Stomach (tissue), 8 donors: ENCODE measurements at regions not wholly inside any gene's neighbourhood (a gene's known extent, or its start where the extent isn't known, plus 50 kb on each side); places are given as distances from the start of the nearest gene placed in this dataset.

ENCODE experiments used
- DNase-seq, 2 donors: peaks; one replicate each; pipeline versions ENCODE4 v3.0.0 to v3.0.0-alpha.2; 2013 to 2019
- H3K27ac ChIP-seq, 5 donors: fragments of 200-600 bp in 4 of 5; sonication (generic) in 4 of 5; one replicate each; pipeline ENCODE4 v1.5.1; 2013 to 2019; ENCODE audit warnings: mild to moderate bottlenecking in 1 of 5, moderate library complexity in 1 of 5
- H3K27me3 ChIP-seq, 3 donors: fragments of 200-600 bp; sonication (generic); one replicate each; pipeline ENCODE4 v1.5.1; 2017 to 2019; ENCODE audit warnings: mixed run types in 1 of 3
- H3K36me3 ChIP-seq, 4 donors: fragments of 200-600 bp; sonication (generic); 1 replicate in 3 of 4; 2 replicates in 1 of 4; pipeline ENCODE4 v1.5.1; 2016 to 2019
- H3K4me1 ChIP-seq, 4 donors: fragments of 200-600 bp; sonication (generic); one replicate each; pipeline ENCODE4 v1.5.1; 2016 to 2019
- H3K4me3 ChIP-seq, 4 donors: fragments of 200-600 bp; sonication (generic) in 3 of 4; one replicate each; pipeline ENCODE4 v1.5.1; 2016 to 2019; ENCODE audit warnings: mild to moderate bottlenecking in 1 of 4
- H3K9me3 ChIP-seq, 4 donors: fragments of 200-600 bp; sonication (generic); one replicate each; pipeline ENCODE4 v1.5.1; 2016 to 2019
- EP300 ChIP-seq: sonication (generic); formaldehyde crosslinking; IDR thresholded peaks from one replicate; pipeline ENCODE4 v1.6.1; 2017; ENCODE audit warnings: antibody characterized with exemption
- POLR2A ChIP-seq, 4 donors: fragments of 450-650 bp; IDR thresholded peaks; one replicate each; pipeline ENCODE4 v1.6.1; 2016; ENCODE audit warnings: antibody characterized with exemption in 4 of 4, control low read depth in 2 of 4, mild to moderate bottlenecking in 1 of 4, moderate library complexity in 1 of 4
- POLR2AphosphoS5 ChIP-seq, 3 donors: sonication (generic); formaldehyde crosslinking; IDR thresholded peaks; one replicate each; pipeline ENCODE4 v1.6.1; 2016; ENCODE audit warnings: antibody characterized with exemption in 3 of 3
- WGBS, 5 donors: extraction: QIAGEN DNeasy Blood & Tissue Kit in 3 of 5; methylation state at CpG; one replicate each; pipeline versions ENCODE4 v1.1.5 to v1.1.7; 2013 to 2018; 5-methylcytosine and 5-hydroxymethylcytosine counted together
- intact Hi-C: fragments of 100-400 bp; cut with DNase I; formaldehyde crosslinking; loops from one replicate; pipeline ENCODE4 v1.15.1; 2023; ENCODE audit warnings: low total_unique reads
- TF ChIP-seq, protein P1 (sequence below), 7 experiments: fragments of 450-650 bp in 4 of 7; fragments of 200-600 bp in 3 of 7; sonication (generic) in 3 of 7; IDR thresholded peaks; one replicate each; pipeline ENCODE4 v1.5.1; 2016 to 2019; ENCODE audit warnings: antibody characterized with exemption in 7 of 7, control low read depth in 2 of 7, mild to moderate bottlenecking in 1 of 7
- donor health status: healthy with polysubstance abuse.
- donor health status: Bipolar disorder and iron deficiency.
- donor health status: healthy.

DNA sequence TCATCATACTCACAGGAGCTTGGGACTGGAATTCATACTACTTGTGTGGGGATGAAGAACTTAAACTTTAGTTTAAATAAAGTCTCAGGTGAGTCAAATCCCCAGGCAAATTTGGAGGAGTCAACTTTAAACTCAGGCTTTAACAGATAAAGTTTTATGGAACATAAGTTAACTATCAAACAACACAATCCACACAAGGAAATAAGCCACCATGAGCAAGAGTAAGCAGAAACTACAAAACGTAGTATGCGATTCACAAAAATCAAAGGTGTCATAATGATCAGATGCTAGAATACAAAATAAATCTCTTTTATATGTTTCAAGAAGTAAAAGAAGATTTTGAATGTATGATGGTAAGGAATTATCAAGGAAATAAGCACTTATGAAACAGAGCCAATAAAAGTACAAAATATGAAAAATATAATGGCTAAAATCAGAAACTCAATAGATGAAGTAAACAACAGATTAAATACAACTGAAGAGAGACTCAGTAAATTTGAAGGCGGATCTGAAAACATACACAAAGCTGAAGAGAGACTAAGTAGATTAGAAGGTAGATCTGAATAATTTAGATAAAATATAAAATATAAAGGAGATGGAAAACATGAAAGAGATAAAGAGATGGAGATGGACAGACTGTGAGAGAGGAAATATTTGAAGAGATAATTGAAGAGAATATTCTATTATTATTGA is 97.5 kb upstream of the TWIST2 start:
- peaks cover 0 to 2% (median 0%) of the 10 kb centered on the region in 3 donors for H3K27me3 ChIP-seq
- no peak for DNase-seq
- H3K4me3 ChIP-seq, result no peak overlapping the region
- H3K36me3 ChIP-seq, result no peaks in the 10 kb centered on the region
- H3K4me1 ChIP-seq, result peaks cover 0 to 5% (median 0%) of the 10 kb centered on the region in 4 donors
- intact Hi-C loops, result no loop called here
- H3K27ac ChIP-seq, result no peak overlapping the region
- WGBS, 5 donors, result 90 to 96% (median 95%) methylated on average over 3 of the region's 3 CpGs
- no peak for TF ChIP-seq POLR2AphosphoS5 (IDR thresholded peaks at IDR 0.05)
- TF ChIP-seq, protein P1, sequence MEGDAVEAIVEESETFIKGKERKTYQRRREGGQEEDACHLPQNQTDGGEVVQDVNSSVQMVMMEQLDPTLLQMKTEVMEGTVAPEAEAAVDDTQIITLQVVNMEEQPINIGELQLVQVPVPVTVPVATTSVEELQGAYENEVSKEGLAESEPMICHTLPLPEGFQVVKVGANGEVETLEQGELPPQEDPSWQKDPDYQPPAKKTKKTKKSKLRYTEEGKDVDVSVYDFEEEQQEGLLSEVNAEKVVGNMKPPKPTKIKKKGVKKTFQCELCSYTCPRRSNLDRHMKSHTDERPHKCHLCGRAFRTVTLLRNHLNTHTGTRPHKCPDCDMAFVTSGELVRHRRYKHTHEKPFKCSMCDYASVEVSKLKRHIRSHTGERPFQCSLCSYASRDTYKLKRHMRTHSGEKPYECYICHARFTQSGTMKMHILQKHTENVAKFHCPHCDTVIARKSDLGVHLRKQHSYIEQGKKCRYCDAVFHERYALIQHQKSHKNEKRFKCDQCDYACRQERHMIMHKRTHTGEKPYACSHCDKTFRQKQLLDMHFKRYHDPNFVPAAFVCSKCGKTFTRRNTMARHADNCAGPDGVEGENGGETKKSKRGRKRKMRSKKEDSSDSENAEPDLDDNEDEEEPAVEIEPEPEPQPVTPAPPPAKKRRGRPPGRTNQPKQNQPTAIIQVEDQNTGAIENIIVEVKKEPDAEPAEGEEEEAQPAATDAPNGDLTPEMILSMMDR (IDR thresholded peaks at IDR 0.05), result no peak
- no peak for TF ChIP-seq EP300
- no peak for TF ChIP-seq POLR2A (IDR thresholded peaks at IDR 0.05)
- peaks cover 0 to 16% (median 8%) of the 10 kb centered on the region in 4 donors for H3K9me3 ChIP-seq

DNA sequence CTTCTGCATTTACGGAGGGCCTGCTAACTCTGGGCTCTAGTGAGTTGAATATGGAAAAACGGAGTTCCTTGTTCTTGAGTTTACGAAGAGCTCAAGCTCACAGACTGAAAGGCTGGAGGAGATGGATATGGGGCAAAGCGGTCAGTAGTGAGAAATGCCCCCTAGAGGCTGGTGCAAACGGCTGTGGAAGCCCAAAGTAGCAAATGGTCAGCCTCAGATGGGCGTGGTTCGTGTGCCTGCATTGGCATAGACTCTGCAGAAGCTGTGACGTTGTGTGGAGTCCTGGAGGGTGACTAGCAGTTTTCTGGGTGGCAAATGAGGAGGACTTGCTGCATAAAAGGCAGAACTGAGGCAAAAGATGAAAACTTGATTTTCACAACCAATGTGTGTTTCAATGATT is 93.6 kb upstream of the TWIST2 start:
- Histone ChIP-seq H3K4me3 (no peak overlapping the region), H3K27ac (peak overlapping the region in 1 of 5 donors; percentile 16), H3K36me3 (no peaks in the 10 kb centered on the region), H3K4me1 (peaks cover 0 to 5% (median 0%) of the 10 kb centered on the region in 4 donors), H3K27me3 (no peaks in the 10 kb centered on the region), H3K9me3 (peaks cover 0 to 13% (median 6%) of the 10 kb centered on the region in 4 donors)
- TF ChIP-seq, protein P1 (IDR thresholded peaks at IDR 0.05), result no peak
- no peak for TF ChIP-seq POLR2AphosphoS5 (IDR thresholded peaks at IDR 0.05)
- no peak for TF ChIP-seq EP300
- TF ChIP-seq POLR2A (IDR thresholded peaks at IDR 0.05), result no peak
- WGBS, 5 donors, result 50 to 55% (median 52%) methylated on average over 8 of the region's 8 CpGs
- intact Hi-C loops, result no loop called here
- DNase-seq, result no peak

DNA sequence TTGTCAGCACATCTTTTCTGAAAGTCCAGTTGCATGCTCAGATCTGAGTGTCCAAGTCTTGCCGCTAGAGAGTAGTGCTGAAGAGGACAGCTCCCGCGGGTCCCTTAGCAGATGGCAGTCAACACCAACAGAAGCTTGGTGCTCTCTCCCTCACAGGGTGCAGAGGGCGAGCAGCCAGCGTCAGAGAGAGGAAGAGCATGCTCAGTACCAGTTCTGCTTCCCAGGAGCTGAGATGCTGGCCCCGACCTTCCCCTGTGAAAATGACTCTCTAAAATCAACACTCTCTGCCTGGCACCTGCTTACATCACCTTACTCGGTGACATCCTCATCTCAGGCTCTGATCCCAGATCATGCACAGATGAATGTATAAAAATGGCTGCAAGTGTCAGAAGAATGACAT is 86.0 kb upstream of the TWIST2 start:
- peak in 1 of 2 donors; percentile 72 for DNase-seq

DNA sequence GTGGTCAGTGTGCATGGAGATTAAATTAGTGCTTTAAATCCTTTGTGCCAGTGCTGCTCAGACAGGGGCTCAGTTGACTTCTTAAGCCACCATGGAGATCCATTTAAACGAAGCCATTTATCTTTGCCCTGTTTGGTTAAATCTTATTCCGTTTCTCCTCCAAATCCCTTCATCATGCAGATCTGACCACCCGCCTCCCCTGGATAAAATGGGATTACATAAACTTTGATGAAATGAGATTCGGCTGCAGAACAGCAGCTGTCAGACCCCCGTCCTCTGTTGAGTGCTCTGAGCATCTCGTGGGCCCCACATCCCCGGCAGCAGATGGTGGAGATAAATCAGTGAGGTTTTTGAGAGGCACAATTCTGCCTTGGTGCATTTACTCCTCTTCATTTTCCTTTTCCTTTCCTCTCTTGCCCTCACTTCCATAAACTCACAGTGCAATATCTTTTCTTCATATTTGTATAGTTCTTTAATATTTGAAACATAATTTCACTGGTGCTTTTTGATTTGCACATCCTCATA is 84.4 kb upstream of the TWIST2 start:
- DNase-seq, result no peak
- intact Hi-C loops, result no loop called here
- no peaks in the 10 kb centered on the region for H3K4me1 ChIP-seq
- no peak overlapping the region for H3K4me3 ChIP-seq
- TF ChIP-seq POLR2A (IDR thresholded peaks at IDR 0.05), result no peak
- TF ChIP-seq EP300, result no peak
- TF ChIP-seq POLR2AphosphoS5 (IDR thresholded peaks at IDR 0.05), result no peak
- TF ChIP-seq, protein P1 (IDR thresholded peaks at IDR 0.05), result no peak
- no peaks in the 10 kb centered on the region for H3K9me3 ChIP-seq
- WGBS, 5 donors, result 48 to 58% (median 54%) methylated on average over 7 of the region's 7 CpGs
- H3K27ac ChIP-seq, result no peak overlapping the region
- no peaks in the 10 kb centered on the region for H3K36me3 ChIP-seq
- H3K27me3 ChIP-seq, result peaks cover 0 to 45% (median 15%) of the 10 kb centered on the region in 3 donors

More for the DNA sequence above, 86.0 kb upstream of the TWIST2 start:
- H3K36me3 ChIP-seq, result no peaks in the 10 kb centered on the region
- intact Hi-C loops, result no loop called here
- H3K9me3 ChIP-seq, result no peaks in the 10 kb centered on the region
- H3K27me3 ChIP-seq, result peaks cover 0 to 37% (median 15%) of the 10 kb centered on the region in 3 donors
- no peak overlapping the region for H3K4me3 ChIP-seq
- TF ChIP-seq, protein P1 (IDR thresholded peaks at IDR 0.05), result no peak
- TF ChIP-seq POLR2A (IDR thresholded peaks at IDR 0.05) (no peak), EP300 (no peak), POLR2AphosphoS5 (IDR thresholded peaks at IDR 0.05) (no peak)
- H3K27ac ChIP-seq, result no peak overlapping the region
- H3K4me1 ChIP-seq, result no peaks in the 10 kb centered on the region
- WGBS, 5 donors, result 20 to 34% (median 22%) methylated on average over 5 to 7 of the region's 7 CpGs
